ENCODE measurements at regions not wholly inside any gene's neighbourhood (a gene's known extent, or its start where the extent isn't known, plus 50 kb on each side); places are given as distances from the start of the nearest gene placed in this dataset.

GRCh38 chr22:49594078-49594477 is 233.6 kb downstream of the BRD1 start:
- TF ChIP-seq, protein P1, sequence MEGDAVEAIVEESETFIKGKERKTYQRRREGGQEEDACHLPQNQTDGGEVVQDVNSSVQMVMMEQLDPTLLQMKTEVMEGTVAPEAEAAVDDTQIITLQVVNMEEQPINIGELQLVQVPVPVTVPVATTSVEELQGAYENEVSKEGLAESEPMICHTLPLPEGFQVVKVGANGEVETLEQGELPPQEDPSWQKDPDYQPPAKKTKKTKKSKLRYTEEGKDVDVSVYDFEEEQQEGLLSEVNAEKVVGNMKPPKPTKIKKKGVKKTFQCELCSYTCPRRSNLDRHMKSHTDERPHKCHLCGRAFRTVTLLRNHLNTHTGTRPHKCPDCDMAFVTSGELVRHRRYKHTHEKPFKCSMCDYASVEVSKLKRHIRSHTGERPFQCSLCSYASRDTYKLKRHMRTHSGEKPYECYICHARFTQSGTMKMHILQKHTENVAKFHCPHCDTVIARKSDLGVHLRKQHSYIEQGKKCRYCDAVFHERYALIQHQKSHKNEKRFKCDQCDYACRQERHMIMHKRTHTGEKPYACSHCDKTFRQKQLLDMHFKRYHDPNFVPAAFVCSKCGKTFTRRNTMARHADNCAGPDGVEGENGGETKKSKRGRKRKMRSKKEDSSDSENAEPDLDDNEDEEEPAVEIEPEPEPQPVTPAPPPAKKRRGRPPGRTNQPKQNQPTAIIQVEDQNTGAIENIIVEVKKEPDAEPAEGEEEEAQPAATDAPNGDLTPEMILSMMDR (IDR thresholded peaks at IDR 0.05; ENCODE audit: low read depth, low read length) = no peak
- TF ChIP-seq MAX (IDR thresholded peaks at IDR 0.05; ENCODE audit: low read depth, low read length) = no peak
- TF ChIP-seq POLR2A (IDR thresholded peaks at IDR 0.05; ENCODE audit: extremely low read depth, insufficient read length) = no peak

All from NB4 (cell line).